Endothelial cell of umbilical vein (primary cell): ENCODE measurements at regions not wholly inside any gene's neighbourhood (a gene's known extent, or its start where the extent isn't known, plus 50 kb on each side); places are given as distances from the start of the nearest gene placed in this dataset.

Experiments used
- CTCF ChIP-seq, 2 donors: IDR thresholded peaks; 1 replicate in 1 of 2; 2 replicates in 1 of 2; pipeline ENCODE4 v1.5.1; 2011; ENCODE audit warnings: low read length in 2 of 2, mild to moderate bottlenecking in 2 of 2, moderate library complexity in 2 of 2, control low read depth in 1 of 2, inconsistent platforms in 1 of 2, low read depth in 1 of 2; ENCODE audit not compliant: insufficient read depth in 1 of 2; ENCODE audit errors: extremely low read depth in 1 of 2
- POLR2A ChIP-seq: IDR thresholded peaks from 2 replicates; pipeline ENCODE4 v1.6.1; 2012; ENCODE audit warnings: low read depth, mild to moderate bottlenecking, control low read depth, low read length
- POLR2AphosphoS5 ChIP-seq: IDR thresholded peaks from 2 replicates; pipeline ENCODE4 v1.6.1; 2012; ENCODE audit warnings: low read depth, mild to moderate bottlenecking, control low read depth, low read length, moderate library complexity; ENCODE audit not compliant: insufficient read depth

GRCh38 chr22:48630433-48630754 lies 1197.3 kb downstream of the BRD1 start:
- TF ChIP-seq CTCF (IDR thresholded peaks at IDR 0.05; ENCODE audit: extremely low read depth in 1 of 2, insufficient read depth in 1 of 2, low read depth in 1 of 2, low read length in 2 of 2) (no peak), POLR2AphosphoS5 (no peak), POLR2A (no peak)
